WI38 (cell line): ENCODE measurements at regions not wholly inside any gene's neighbourhood (a gene's known extent, or its start where the extent isn't known, plus 50 kb on each side); places are given as distances from the start of the nearest gene placed in this dataset.

Source experiments
- H3K4me3 ChIP-seq: 2 replicates; pipeline ENCODE4 v1.5.1; 2011; ENCODE audit warnings: low read depth, mild to moderate bottlenecking, control low read depth, low read length
- CTCF ChIP-seq: IDR thresholded peaks from 2 replicates; pipeline ENCODE4 v1.5.1; 2012; ENCODE audit warnings: low read depth, mild to moderate bottlenecking, control low read depth, low read length

DNA sequence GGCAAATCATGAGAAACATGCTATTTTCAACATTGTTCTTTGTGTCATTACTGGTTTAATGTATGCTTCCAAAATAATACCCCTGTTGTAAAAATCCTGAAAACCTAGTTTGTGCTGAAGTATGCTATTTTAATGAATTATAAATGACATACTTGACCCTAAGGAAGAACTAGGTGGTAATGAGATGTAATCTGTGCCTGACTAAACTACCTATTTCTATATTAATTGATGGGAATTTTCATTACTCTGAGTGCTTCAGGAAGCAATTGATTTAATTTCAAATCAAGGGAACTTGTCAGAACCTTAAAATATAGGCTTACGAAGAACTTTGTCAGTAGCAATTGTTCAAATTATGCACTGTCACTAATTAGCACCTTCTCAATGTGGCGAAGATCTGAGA lies 1005.6 kb upstream of the SLC10A2 start:
- no peak for TF ChIP-seq CTCF
- H3K4me3 ChIP-seq = no peak overlapping the region

- H3K4me3 ChIP-seq = no peak overlapping the region
- no peak for TF ChIP-seq CTCF
Observed at GRCh38 chr13:104065328-104065727, 999.1 kb upstream of the SLC10A2 start.

DNA sequence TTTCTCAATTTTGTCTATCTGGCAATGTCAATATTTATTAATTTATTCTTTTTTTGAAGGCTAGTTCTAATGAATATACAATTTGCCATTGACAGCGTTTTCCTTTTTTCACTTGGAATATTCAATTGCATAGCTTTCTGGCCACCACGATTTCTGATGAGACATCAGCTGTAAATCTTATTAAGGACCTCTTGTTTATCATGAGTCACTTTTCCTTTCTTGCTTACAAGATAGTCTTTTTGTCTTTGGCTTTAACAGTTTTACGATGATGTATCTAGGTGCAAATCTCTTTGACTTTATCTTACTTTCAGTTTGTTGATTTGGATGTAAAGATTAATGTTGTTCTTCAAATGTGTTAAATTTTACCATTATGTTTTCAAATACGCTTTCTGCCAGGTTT lies 991.6 kb upstream of the SLC10A2 start:
- H3K4me3 ChIP-seq = no peak overlapping the region
- no peak for TF ChIP-seq CTCF

DNA sequence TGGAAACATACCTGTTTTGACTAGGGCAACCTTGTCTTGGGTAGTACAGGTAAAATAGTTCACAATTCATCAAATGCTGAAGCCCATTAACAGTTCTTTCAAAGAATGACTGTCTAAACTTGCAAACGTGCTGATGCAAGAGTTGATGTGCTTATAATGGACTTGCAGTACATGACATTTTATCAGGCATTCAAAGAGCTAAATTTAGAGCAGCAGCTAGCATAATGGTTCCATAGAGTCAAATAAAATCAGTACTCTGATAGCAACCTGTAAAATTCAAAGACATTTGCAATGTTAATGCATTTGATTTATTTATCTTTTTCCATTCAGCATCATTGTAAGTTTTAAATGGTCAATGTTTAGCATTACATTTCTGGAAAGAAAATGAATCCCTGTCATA lies 979.7 kb upstream of the SLC10A2 start:
- no peak for TF ChIP-seq CTCF
- H3K4me3 ChIP-seq = no peak overlapping the region

- no peak overlapping the region for H3K4me3 ChIP-seq
- TF ChIP-seq CTCF = no peak
Observed at GRCh38 chr13:104043184-104043583, 977.0 kb upstream of the SLC10A2 start.

DNA sequence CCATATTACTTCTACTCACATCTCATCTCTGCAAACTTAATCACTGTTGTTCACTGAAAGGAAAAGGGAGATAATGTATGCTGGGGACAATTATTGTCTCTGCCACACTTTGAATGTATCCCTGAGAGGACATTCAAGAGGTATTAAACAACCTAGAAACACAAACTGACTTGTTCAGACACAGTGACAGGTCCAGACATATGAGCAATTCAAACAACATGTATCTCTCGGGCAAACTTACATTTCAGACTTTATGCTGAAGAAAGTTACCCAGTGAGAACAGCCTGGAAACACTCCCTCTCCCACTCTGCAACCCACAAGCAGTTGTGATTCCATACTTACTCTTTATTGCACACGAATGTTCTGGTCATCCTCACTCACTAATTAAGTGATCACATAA lies 968.7 kb upstream of the SLC10A2 start:
- TF ChIP-seq CTCF = no peak
- no peak overlapping the region for H3K4me3 ChIP-seq

DNA sequence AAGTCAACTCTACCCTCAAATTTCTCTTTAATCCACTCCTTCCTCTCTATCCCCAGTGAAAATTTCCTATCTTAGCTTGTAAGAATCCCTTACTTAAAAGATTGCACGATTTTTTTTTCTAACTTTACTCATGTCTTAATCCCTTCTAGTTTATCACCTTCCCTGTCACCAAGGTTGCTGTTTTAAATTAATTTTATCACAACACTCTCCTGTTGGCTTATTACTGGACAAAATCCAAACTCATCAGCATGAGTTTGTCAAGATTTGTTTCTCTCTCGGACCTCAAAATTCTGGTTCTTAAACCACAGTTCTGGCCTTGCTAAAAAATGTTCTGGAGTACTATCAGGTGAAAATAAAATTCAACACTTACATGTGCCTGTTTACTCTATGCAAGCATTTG lies 959.1 kb upstream of the SLC10A2 start:
- TF ChIP-seq CTCF = no peak

More for the DNA sequence above, 959.1 kb upstream of the SLC10A2 start:
- no peak overlapping the region for H3K4me3 ChIP-seq
